ENCODE measurements at regions not wholly inside any gene's neighbourhood (a gene's known extent, or its start where the extent isn't known, plus 50 kb on each side); places are given as distances from the start of the nearest gene placed in this dataset.

DNA sequence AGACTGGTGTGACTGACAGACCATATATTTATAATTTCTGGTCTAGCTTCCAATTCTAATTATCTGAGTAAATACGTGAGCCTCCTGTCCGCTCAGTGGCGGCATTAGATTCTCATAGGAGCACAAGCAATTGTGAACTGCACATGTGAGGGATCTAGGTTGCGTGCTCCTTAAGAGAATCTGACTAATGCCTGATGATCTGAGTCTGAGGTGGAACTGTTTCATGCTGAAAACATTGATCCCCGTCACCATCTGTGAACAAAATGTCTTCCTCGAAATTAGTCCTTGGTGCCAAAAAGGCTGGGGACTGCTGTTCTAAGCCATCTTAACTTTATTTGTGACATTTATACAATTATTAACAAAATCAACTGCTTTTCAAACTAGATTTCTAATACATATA is 164.7 kb upstream of the MEOX2 start:
- TF ChIP-seq, protein P1, sequence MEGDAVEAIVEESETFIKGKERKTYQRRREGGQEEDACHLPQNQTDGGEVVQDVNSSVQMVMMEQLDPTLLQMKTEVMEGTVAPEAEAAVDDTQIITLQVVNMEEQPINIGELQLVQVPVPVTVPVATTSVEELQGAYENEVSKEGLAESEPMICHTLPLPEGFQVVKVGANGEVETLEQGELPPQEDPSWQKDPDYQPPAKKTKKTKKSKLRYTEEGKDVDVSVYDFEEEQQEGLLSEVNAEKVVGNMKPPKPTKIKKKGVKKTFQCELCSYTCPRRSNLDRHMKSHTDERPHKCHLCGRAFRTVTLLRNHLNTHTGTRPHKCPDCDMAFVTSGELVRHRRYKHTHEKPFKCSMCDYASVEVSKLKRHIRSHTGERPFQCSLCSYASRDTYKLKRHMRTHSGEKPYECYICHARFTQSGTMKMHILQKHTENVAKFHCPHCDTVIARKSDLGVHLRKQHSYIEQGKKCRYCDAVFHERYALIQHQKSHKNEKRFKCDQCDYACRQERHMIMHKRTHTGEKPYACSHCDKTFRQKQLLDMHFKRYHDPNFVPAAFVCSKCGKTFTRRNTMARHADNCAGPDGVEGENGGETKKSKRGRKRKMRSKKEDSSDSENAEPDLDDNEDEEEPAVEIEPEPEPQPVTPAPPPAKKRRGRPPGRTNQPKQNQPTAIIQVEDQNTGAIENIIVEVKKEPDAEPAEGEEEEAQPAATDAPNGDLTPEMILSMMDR (IDR thresholded peaks at IDR 0.05; ENCODE audit: borderline replicate concordance, insufficient read depth, low read depth, low read length), result no peak
- no peak overlapping the region for H3K4me3 ChIP-seq (ENCODE audit: low read depth, low read length)

DNA sequence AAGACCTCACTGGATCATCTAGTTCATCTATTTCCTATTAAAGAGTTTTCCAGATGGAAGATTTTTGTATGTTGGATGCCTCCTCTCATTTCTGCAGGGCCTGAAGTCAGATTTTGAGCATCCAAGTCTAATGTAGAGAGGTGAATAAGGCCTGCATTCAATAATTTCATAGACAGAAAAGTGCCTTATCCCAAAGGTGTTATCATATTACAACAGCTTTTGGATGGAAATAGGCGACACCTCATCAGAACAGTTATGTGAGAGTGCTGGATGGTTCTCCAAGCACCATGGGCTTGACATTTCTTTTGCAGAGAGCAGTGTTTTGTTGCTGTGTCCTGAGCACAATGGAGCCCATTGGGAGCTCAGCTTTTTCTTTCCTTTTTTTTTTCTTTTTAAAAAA is 162.4 kb upstream of the MEOX2 start:
- TF ChIP-seq, protein P1 (IDR thresholded peaks at IDR 0.05; ENCODE audit: borderline replicate concordance, insufficient read depth, low read depth, low read length), result no peak
- no peak overlapping the region for H3K4me3 ChIP-seq (ENCODE audit: low read depth, low read length)

DNA sequence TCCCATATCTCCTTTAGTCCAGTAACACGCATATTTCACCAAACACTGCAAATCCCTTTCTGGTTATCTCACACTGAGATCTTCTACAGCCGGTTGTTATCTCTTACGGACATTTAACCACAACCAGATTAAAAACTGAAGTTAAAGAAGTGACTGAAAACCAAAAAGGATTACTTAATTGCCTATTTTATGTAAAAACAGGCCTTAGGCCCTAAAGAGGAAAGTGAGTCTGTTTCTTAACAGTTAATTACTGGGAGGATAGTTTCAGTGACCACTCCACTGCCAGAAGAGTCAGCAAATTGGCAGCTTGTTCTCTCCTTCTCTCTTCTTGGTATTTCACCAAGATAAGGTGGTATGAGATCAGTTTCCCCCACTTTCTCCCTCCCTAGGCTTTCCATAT is 161.9 kb upstream of the MEOX2 start:
- TF ChIP-seq, protein P1 (IDR thresholded peaks at IDR 0.05; ENCODE audit: borderline replicate concordance, insufficient read depth, low read depth, low read length), result no peak
- no peak overlapping the region for H3K4me3 ChIP-seq (ENCODE audit: low read depth, low read length)

DNA sequence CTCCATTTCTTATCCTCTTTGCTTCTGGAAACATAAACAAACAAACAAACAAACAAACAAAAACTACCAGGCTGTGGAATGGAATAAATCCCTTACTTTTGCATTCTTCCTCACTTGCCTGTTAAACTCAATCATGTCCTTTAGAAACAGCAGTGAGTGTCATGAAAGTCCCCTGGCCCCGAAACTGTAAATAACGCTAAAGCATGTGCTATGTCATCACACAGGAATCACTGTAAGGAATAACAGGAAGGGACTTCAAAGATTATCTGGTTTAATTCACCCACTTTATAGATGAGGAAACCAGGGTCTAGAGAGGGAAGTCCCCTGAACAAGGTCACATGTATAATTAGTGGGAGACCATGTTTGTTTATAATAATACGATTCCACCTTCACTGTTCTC is 159.4 kb upstream of the MEOX2 start:
- TF ChIP-seq, protein P1 (IDR thresholded peaks at IDR 0.05; ENCODE audit: borderline replicate concordance, insufficient read depth, low read depth, low read length), result no peak
- no peak overlapping the region for H3K4me3 ChIP-seq (ENCODE audit: low read depth, low read length)

DNA sequence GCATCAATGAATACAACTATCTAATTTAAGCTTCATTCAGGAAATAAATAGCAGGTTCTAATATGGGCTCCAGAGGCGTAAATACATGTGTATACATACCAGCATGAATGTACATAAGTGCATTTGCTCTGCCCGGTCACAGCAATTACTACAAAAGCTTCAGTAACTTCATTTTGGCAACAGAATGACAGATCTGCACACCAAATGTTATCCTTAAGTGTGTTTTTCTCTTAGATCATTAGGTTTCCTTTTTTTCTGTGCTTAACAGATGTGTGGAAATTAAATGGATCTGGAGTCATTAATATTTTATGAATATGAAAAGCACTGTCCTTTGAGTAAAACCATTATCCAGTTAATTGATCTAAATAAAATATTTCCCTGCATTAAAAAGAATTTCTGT is 159.0 kb upstream of the MEOX2 start:
- TF ChIP-seq, protein P1 (IDR thresholded peaks at IDR 0.05; ENCODE audit: borderline replicate concordance, insufficient read depth, low read depth, low read length), result no peak

DNA sequence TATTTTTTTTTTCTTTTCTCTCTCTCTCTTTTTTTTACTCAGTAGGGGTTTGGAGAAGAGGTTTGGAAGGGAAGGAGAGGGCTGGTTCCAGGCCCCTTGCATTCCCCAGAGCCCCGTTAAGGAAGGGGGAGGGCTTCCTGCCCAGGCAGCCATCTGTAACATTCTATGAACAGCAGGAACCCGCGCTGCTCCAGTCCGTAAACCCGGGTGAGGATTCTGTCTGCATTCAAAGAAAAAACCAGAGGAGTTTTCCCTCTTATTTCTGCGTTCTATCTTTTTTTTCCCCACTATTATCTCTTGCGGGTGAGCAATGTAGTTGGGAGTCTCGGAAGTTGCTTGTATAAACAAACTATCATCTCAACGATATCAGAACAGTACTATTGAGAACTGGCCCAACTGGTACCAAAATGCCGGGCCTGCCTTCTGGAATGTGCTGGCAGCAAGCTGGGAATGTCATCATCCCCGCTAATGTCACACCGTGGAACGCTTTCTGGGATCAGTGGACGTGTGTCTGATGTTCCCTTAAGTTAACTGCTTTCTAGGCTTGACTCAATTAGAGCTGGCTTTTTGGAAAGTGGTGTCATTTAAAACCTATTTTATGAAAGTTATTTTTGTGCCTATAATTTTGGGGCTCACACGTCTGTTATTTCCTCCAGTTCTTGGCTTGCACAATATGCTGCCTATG is 153.1 kb upstream of the MEOX2 start:
- no peak overlapping the region for H3K4me3 ChIP-seq (ENCODE audit: low read depth, low read length)
- TF ChIP-seq, protein P1 (IDR thresholded peaks at IDR 0.05; ENCODE audit: borderline replicate concordance, insufficient read depth, low read depth, low read length), result no peak

More for the DNA sequence above, 159.0 kb upstream of the MEOX2 start:
- H3K4me3 ChIP-seq (ENCODE audit: low read depth, low read length), result no peak overlapping the region

DNA sequence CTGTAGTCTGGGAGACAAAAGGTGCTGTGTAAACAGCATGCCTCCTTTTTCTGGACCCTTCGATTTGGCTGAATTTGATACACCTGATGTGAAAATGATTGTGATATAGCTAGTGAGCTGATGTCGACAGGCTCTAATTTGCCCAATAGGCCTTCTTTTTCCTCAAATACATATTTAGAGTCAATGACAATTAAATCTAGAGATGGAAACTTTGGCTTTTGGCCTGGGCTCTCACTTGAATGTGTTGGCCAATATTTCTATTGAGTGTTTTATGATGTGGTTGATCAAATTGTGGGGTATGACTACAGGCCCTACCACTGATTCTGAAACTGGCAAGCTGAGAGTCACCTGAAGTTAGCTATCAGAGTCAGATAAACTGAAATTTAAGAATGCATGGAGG is 151.8 kb upstream of the MEOX2 start:
- TF ChIP-seq, protein P1 (IDR thresholded peaks at IDR 0.05; ENCODE audit: borderline replicate concordance, insufficient read depth, low read depth, low read length), result no peak
- H3K4me3 ChIP-seq (ENCODE audit: low read depth, low read length), result no peak overlapping the region

Data from GM12875 (cell line).